ENCODE measurements at regions not wholly inside any gene's neighbourhood (a gene's known extent, or its start where the extent isn't known, plus 50 kb on each side); places are given as distances from the start of the nearest gene placed in this dataset.
"Not testable (repeated sequence)": the region's sequence is repeated elsewhere in the genome, so short reads cannot be mapped to it uniquely, and the experiment has no call there.

GRCh38 chr2:120542911-120543527 lies 192.6 kb upstream of the GLI2 start:
- DNase-seq (ENCODE audit: low read depth), result no peak
- no peak for TF ChIP-seq CTCF (IDR thresholded peaks at IDR 0.05; ENCODE audit: insufficient read depth, low read depth, low read length, missing control alignments)
- no peak overlapping the region for H3K4me3 ChIP-seq (ENCODE audit: low read length)

- DNase-seq (ENCODE audit: low read depth), result no peak
Measured at GRCh38 chr2:120543899-120544298, 191.8 kb upstream of the GLI2 start.

GRCh38 chr2:120544522-120544921 lies 191.1 kb upstream of the GLI2 start:
- no peak overlapping the region for H3K4me3 ChIP-seq (ENCODE audit: low read length)
- no peak for DNase-seq (ENCODE audit: low read depth)
- no peak for TF ChIP-seq CTCF (IDR thresholded peaks at IDR 0.05; ENCODE audit: insufficient read depth, low read depth, low read length, missing control alignments)

More at GRCh38 chr2:120543899-120544298, 191.8 kb upstream of the GLI2 start:
- TF ChIP-seq CTCF (IDR thresholded peaks at IDR 0.05; ENCODE audit: insufficient read depth, low read depth, low read length, missing control alignments), result no peak
- H3K4me3 ChIP-seq (ENCODE audit: low read length), result no peak overlapping the region

- not testable (repeated sequence) for DNase-seq (ENCODE audit: low read depth); H3K4me3 ChIP-seq (ENCODE audit: low read length)
Measured at GRCh38 chr2:120545007-120545406, 190.7 kb upstream of the GLI2 start.

GRCh38 chr2:120545521-120546047 lies 190.1 kb upstream of the GLI2 start:
- no peak for TF ChIP-seq CTCF (IDR thresholded peaks at IDR 0.05; ENCODE audit: insufficient read depth, low read depth, low read length, missing control alignments)
- H3K4me3 ChIP-seq (ENCODE audit: low read length), result no peak overlapping the region
- DNase-seq (ENCODE audit: low read depth), result no peak

GRCh38 chr2:120546048-120546864 lies 189.4 kb upstream of the GLI2 start:
- DNase-seq (ENCODE audit: low read depth), result peak; percentile 69
- TF ChIP-seq CTCF (IDR thresholded peaks at IDR 0.05; ENCODE audit: insufficient read depth, low read depth, low read length, missing control alignments), result no peak
- no peak overlapping the region for H3K4me3 ChIP-seq (ENCODE audit: low read length)

GRCh38 chr2:120546865-120547390 lies 188.7 kb upstream of the GLI2 start:
- H3K4me3 ChIP-seq (ENCODE audit: low read length), result no peak overlapping the region
- DNase-seq (ENCODE audit: low read depth), result no peak

More at GRCh38 chr2:120546865-120547390, 188.7 kb upstream of the GLI2 start:
- no peak for TF ChIP-seq CTCF (IDR thresholded peaks at IDR 0.05; ENCODE audit: insufficient read depth, low read depth, low read length, missing control alignments)
